SH-SY5Y (cell line): ENCODE measurements at regions not wholly inside any gene's neighbourhood (a gene's known extent, or its start where the extent isn't known, plus 50 kb on each side); places are given as distances from the start of the nearest gene placed in this dataset.

Experiments used
- GATA2 ChIP-seq: IDR thresholded peaks from 2 replicates; pipeline ENCODE4 v1.6.1; 2011; ENCODE audit warnings: mild to moderate bottlenecking, low read depth, low read length
- GATA3 ChIP-seq: IDR thresholded peaks from 2 replicates; pipeline ENCODE4 v1.6.1; 2011; ENCODE audit warnings: low read depth, mild to moderate bottlenecking, low read length, moderate library complexity

DNA sequence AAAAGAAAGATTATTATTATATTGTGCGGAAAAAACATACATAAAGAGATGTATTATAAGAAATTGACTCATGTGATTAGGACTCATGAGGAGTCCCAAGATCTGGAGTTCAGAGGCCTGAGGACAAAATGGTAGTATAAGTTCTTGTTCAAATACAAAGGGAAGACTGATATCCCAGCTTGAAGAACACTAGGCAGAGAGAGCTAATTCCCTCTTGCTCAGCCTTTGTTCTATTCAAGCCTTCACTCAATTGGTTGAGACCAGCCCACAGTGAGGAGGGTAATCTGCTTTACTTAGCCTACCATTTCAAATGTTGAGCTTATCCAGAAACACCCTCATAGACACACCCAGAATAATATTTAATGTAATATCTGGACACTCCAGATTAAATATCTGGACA, 1683.8 kb downstream of the REEP3 start:
- TF ChIP-seq GATA2 = no peak
- no peak for TF ChIP-seq GATA3
